GM10266 (cell line): ENCODE measurements at regions not wholly inside any gene's neighbourhood (a gene's known extent, or its start where the extent isn't known, plus 50 kb on each side); places are given as distances from the start of the nearest gene placed in this dataset.

Experiments
- DNase-seq: peaks from one replicate; pipeline ENCODE4 v3.0.0; 2012; ENCODE audit errors: extremely low spot score
- CTCF ChIP-seq: IDR thresholded peaks from 2 replicates; pipeline ENCODE4 v1.5.1; 2012; ENCODE audit warnings: mild to moderate bottlenecking, low read depth; ENCODE audit not compliant: control insufficient read depth, insufficient read depth; ENCODE audit errors: missing control alignments

GRCh38 chr6:120357447-120357846 lies 976.8 kb downstream of the TBC1D32 start:
- no peak for TF ChIP-seq CTCF
- no peak for DNase-seq

GRCh38 chr6:120355822-120356221 lies 978.5 kb downstream of the TBC1D32 start:
- no peak for TF ChIP-seq CTCF
- DNase-seq: no peak

GRCh38 chr6:120354452-120355098 lies 979.7 kb downstream of the TBC1D32 start:
- DNase-seq: no peak
- TF ChIP-seq CTCF: no peak

- DNase-seq: no peak
- no peak for TF ChIP-seq CTCF
Measured at GRCh38 chr6:120352491-120352890, 981.8 kb downstream of the TBC1D32 start.

- no peak for TF ChIP-seq CTCF
- no peak for DNase-seq
Measured at GRCh38 chr6:120348926-120349325, 985.4 kb downstream of the TBC1D32 start.

GRCh38 chr6:120328521-120328920 lies 979.0 kb upstream of the MAN1A1 start:
- DNase-seq: no peak
- no peak for TF ChIP-seq CTCF

GRCh38 chr6:120320481-120321162 lies 971.1 kb upstream of the MAN1A1 start:
- TF ChIP-seq CTCF: no peak
- no peak for DNase-seq
